SK-N-MC (cell line): ENCODE measurements at regions not wholly inside any gene's neighbourhood (a gene's known extent, or its start where the extent isn't known, plus 50 kb on each side); places are given as distances from the start of the nearest gene placed in this dataset.

Experiments used
- EZH2 ChIP-seq: fragments of 200-600 bp; sonication (generic); IDR thresholded peaks from one replicate; pipeline ENCODE4 v1.6.1; 2017; ENCODE audit warnings: antibody characterized with exemption
- FOXP2 ChIP-seq: optimal IDR thresholded peaks from 2 replicates; pipeline ENCODE3; 2011; ENCODE audit warnings: mild to moderate bottlenecking, moderate library complexity; ENCODE audit not compliant: insufficient read depth; ENCODE audit errors: extremely low read length, control extremely low read depth
- POLR2AphosphoS5 ChIP-seq: IDR thresholded peaks from 2 replicates; pipeline ENCODE4 v1.6.1; 2012; ENCODE audit warnings: mild to moderate bottlenecking, low read depth, low read length, borderline replicate concordance

- TF ChIP-seq POLR2AphosphoS5 (no peak), EZH2 (no peak), FOXP2 (no peak)
These were observed 277.4 kb downstream of the NDUFA10 start for GRCh38 chr2:239747771-239748170.
